ENCODE measurements at regions not wholly inside any gene's neighbourhood (a gene's known extent, or its start where the extent isn't known, plus 50 kb on each side); places are given as distances from the start of the nearest gene placed in this dataset.
"Not testable (repeated sequence)": the region's sequence is repeated elsewhere in the genome, so short reads cannot be mapped to it uniquely, and the experiment has no call there.

DNA sequence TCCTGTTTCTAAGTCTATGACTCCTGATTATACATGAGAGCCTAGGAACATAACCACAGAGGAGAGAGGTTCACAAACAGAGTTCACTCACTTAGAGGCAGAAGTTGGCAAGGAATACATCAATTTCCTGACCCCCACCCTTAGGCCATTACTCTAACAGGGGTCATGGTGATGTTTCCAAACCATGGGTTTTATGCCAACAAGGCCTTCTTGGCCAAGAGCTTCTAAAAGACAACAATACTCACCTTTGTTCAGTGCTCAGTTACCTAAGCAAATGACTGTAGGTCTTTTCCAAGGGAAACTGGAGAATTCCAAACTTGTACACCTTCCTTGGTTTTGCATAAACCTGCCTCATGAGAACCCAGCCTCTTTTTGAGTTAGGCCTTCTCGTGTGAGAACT is 52.6 kb downstream of the ERICH4 start:
- H3K27ac Mint-ChIP-seq = no peak overlapping the region
- DNase-seq (no peak), ATAC-seq (replicated peaks) (no peak)
- H3K4me3 Mint-ChIP-seq = no peak overlapping the region
- H3K9me3 Mint-ChIP-seq = no peaks in the 10 kb centered on the region
- H3K36me3 Mint-ChIP-seq (ENCODE audit: insufficient read depth) = no peaks in the 10 kb centered on the region
- H3K4me1 Mint-ChIP-seq (ENCODE audit: low read depth in 2 of 2) = no peaks in the 10 kb centered on the region
- H3K27me3 Mint-ChIP-seq = peaks cover 29 to 39% of the 10 kb centered on the region in 2 donors

DNA sequence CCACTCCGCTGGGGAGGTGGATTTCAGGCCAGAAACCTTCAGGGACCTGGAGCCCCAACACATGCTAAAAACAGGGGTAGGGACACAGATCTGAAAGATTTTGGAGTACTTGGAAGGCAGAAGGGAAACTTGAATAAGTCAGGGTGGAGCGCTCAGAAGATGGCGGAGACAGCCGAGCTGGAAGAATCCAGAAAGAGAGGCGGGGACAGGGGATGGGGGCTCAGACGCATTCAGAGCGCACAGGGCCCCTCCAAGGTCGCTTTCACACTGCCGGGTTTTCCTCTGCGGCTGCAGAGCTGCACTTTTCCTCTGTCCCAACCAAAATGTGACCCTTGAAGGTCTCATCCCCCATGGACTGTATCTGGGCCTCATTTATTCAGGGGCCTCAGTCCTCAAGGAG is 56.9 kb downstream of the ERICH4 start:
- H3K4me1 Mint-ChIP-seq (ENCODE audit: low read depth in 2 of 2) = peaks cover 3 to 4% of the 10 kb centered on the region in 2 donors
- no peaks in the 10 kb centered on the region for H3K9me3 Mint-ChIP-seq
- no peak overlapping the region for H3K4me3 Mint-ChIP-seq
- H3K36me3 Mint-ChIP-seq (ENCODE audit: insufficient read depth) = no peaks in the 10 kb centered on the region
- no peak for ATAC-seq (replicated peaks)
- no peak overlapping the region for H3K27ac Mint-ChIP-seq
- H3K27me3 Mint-ChIP-seq = peaks cover 53 to 75% of the 10 kb centered on the region in 2 donors
- no peak for DNase-seq

DNA sequence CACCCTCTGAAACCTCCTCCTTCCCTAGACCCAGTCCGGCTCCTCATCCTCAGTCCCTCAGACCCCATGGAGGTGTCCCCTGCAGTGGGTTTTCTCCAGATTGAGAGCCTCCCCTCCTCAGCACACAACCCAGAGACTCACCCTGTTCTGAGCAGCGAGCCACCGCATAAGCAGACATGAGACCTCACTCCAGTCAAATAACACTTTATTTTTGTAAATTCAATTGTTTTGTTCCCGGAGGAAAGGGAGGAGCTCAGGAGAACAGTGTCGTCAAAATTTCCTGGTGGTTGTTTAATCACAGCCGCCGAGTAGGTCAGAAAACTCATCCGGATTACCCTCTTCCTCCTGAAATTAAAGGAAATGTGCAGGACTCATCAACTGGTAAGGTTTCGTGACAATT is 57.5 kb downstream of the ERICH4 start:
- no peak for DNase-seq
- Mint-ChIP-seq H3K9me3 (no peaks in the 10 kb centered on the region), H3K27me3 (peaks cover 58 to 80% of the 10 kb centered on the region in 2 donors), H3K4me1 (ENCODE audit: low read depth in 2 of 2) (peaks cover 3 to 4% of the 10 kb centered on the region in 2 donors), H3K27ac (no peak overlapping the region), H3K36me3 (ENCODE audit: insufficient read depth) (no peaks in the 10 kb centered on the region), H3K4me3 (no peak overlapping the region)
- no peak for ATAC-seq (replicated peaks)

DNA sequence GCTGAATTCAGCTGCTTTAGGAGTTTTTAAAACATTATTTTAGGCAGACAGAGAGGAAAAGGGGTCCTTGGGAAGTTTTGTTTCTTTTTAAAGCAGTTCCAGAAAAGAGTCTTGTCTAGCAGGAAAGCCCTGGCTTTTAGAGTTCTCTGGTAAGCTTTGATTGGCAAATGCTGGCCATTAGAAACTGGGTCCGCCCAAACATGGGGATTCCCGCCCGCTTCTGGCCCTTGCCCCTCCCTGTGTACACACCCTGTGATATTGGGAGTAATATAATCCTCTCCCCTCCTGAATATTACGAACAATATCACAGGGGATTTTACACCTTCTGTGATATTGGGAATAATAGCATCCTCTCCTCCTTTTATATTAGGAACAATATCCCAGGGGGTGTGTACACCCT is 58.9 kb downstream of the ERICH4 start:
- peaks cover 3 to 4% of the 10 kb centered on the region in 2 donors for H3K4me1 Mint-ChIP-seq (ENCODE audit: low read depth in 2 of 2)
- ATAC-seq (replicated peaks) (no peak), DNase-seq (no peak)
- H3K9me3 Mint-ChIP-seq = no peaks in the 10 kb centered on the region
- no peak overlapping the region for H3K27ac Mint-ChIP-seq
- H3K36me3 Mint-ChIP-seq (ENCODE audit: insufficient read depth) = no peaks in the 10 kb centered on the region
- H3K27me3 Mint-ChIP-seq = peaks cover 72 to 93% of the 10 kb centered on the region in 2 donors
- H3K4me3 Mint-ChIP-seq = no peak overlapping the region

DNA sequence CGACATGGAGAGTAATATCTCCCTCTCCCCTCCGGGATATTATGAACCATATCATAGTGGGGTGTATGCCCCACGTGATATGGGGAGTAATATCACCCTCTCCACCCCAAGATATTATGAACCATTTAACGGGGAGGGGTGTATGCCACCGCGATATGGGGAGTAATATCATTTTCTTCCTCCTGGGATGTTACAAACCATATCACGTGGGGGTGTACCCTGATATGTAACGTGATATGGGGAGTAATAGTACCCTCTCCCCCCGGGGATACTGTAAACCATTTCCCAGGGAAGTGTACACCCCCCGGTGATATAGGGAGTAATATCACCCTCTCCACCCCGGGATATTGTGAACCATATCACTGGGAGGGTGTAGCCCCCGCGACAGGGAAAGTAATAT is 62.1 kb downstream of the ERICH4 start:
- H3K9me3 Mint-ChIP-seq = no peaks in the 10 kb centered on the region
- DNase-seq (no peak), ATAC-seq (replicated peaks) (no peak)
- H3K27me3 Mint-ChIP-seq = peaks cover 66 to 81% of the 10 kb centered on the region in 2 donors
- H3K4me1 Mint-ChIP-seq (ENCODE audit: low read depth in 2 of 2) = peaks cover 3 to 4% of the 10 kb centered on the region in 2 donors
- no peak overlapping the region for H3K4me3 Mint-ChIP-seq
- H3K36me3 Mint-ChIP-seq (ENCODE audit: insufficient read depth) = no peaks in the 10 kb centered on the region
- H3K27ac Mint-ChIP-seq = no peak overlapping the region

DNA sequence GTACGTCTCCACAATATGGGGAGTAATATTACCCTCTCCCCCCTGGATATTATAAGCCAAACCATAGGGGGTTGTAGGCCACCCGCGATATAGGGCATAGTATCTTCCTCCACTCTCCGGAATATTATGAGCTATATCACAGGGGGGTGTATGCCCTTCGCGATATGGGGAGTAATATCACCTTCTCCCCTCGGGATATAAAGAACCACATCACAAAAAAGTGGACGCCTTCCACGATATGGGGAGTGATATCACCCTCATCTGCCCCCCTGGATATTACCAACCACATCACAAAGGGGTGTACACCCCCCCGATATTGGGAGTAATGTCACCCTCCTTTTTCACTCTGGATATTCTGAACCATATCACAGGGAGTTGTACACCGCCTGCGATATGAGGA is 65.5 kb upstream of the CEACAM21 start:
- Mint-ChIP-seq H3K4me1 (ENCODE audit: low read depth in 2 of 2) (peaks cover 0 to 5% of the 10 kb centered on the region in 2 donors), H3K27ac (no peak overlapping the region), H3K4me3 (no peak overlapping the region), H3K27me3 (peaks cover 83 to 88% of the 10 kb centered on the region in 2 donors), H3K36me3 (ENCODE audit: insufficient read depth) (no peaks in the 10 kb centered on the region), H3K9me3 (no peaks in the 10 kb centered on the region)
- no peak for ATAC-seq (replicated peaks)
- DNase-seq = no peak

GRCh38 chr19:41511628-41512027 is 64.3 kb upstream of the CEACAM21 start:
- Mint-ChIP-seq H3K27ac (no peak overlapping the region), H3K27me3 (peaks cover 79 to 88% of the 10 kb centered on the region in 2 donors), H3K36me3 (ENCODE audit: insufficient read depth) (no peaks in the 10 kb centered on the region), H3K9me3 (no peaks in the 10 kb centered on the region), H3K4me3 (no peak overlapping the region), H3K4me1 (ENCODE audit: low read depth in 2 of 2) (peaks cover 0 to 5% of the 10 kb centered on the region in 2 donors)
- ATAC-seq (replicated peaks) (no peak), DNase-seq (no peak)

DNA sequence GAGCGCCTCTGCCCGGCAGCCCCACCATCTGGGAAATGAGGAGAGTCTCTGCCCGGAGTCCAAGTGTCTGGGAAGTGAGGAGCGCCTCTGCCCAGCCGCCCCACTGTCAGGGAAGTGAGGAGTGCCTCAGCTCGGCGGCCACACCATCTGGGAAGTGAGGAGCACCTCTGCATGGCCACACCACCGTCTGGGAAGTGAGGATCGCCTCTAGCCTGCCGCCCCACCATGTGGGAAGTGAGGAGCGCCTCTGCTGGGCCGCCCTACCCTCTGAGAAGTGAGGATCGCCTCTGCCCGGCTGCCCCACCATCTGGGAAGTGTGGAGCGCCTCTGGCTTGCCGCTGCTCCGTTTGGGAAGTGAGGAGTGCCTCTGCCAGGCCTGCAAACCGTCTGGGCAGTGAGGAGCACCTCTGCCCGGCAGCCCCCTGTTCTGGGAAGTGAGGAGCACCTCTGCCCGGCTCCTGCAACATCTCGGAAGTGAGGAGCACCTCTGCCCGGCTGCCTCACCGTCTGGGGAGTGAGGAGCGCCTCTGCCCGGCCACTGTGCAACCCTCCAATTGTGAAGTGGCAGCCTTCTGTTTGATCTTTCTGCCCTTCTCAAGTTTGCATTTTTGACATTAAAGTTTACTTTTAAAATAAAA is 60.8 kb upstream of the CEACAM21 start:
- no peaks in the 10 kb centered on the region for H3K9me3 Mint-ChIP-seq
- H3K27ac Mint-ChIP-seq = no peak overlapping the region
- ATAC-seq (replicated peaks) = no peak
- H3K36me3 Mint-ChIP-seq (ENCODE audit: insufficient read depth) = no peaks in the 10 kb centered on the region
- peaks cover 74 to 98% of the 10 kb centered on the region in 2 donors for H3K27me3 Mint-ChIP-seq
- no peak for DNase-seq
- H3K4me1 Mint-ChIP-seq (ENCODE audit: low read depth in 2 of 2) = peaks cover 0 to 11% of the 10 kb centered on the region in 2 donors
- H3K4me3 Mint-ChIP-seq = no peak overlapping the region

DNA sequence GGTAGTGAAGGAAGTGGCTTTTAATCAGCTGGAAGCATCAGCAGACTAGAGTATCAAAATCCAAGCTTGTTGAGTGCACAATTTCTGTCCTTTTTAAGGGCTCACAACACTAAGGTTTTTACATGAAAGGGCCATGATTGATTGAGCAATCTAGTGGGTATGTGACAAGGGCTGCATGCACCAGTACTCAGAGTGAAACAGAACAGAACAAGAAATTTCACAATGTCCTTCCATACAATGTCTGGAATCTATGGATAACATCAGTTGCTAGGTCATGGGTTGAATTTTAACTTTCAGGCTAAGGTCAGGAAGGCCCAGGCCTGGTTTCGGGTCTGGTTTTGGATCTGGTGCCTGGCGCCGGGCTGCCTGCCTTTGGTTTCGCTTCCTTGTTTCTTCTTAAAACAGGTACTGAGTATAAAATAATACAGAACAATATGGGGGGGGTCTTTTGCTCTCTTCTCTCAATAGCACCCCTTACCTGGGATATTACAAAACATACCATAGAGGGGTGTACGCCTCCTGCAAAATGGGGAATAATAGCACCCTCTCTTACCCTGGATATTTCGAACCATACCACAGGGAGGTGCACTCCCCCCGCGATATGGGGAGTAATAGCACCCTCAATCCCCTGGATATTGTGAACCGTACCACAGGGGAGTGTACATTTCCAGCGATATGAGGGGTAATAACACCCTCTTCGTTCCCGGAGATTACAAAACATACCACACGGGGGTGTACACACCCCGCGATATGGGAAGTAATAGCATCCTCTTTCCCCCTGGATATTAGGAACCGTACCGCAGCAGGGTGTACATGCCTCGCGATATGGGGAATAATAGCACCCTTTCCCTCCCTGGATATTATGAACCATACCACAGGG is 59.4 kb upstream of the CEACAM21 start:
- ATAC-seq (replicated peaks) = peak; percentile 23
- not testable (repeated sequence) for H3K9me3 Mint-ChIP-seq; DNase-seq; H3K27ac Mint-ChIP-seq; H3K4me3 Mint-ChIP-seq; H3K36me3 Mint-ChIP-seq (ENCODE audit: insufficient read depth)
- peaks cover 69 to 90% of the 10 kb centered on the region in 2 donors for H3K27me3 Mint-ChIP-seq
- H3K4me1 Mint-ChIP-seq (ENCODE audit: low read depth in 2 of 2) = peaks cover 8 to 15% of the 10 kb centered on the region in 2 donors

GRCh38 chr19:41518141-41518540 is 57.8 kb upstream of the CEACAM21 start:
- H3K27ac Mint-ChIP-seq = no peak overlapping the region
- ATAC-seq (replicated peaks) (no peak), DNase-seq (no peak)
- H3K36me3 Mint-ChIP-seq (ENCODE audit: insufficient read depth) = peaks cover 4% of the 10 kb centered on the region
- peaks cover 54 to 74% of the 10 kb centered on the region in 2 donors for H3K27me3 Mint-ChIP-seq
- H3K9me3 Mint-ChIP-seq = no peaks in the 10 kb centered on the region
- H3K4me1 Mint-ChIP-seq (ENCODE audit: low read depth in 2 of 2) = peaks cover 19 to 28% of the 10 kb centered on the region in 2 donors
- H3K4me3 Mint-ChIP-seq = no peak overlapping the region

DNA sequence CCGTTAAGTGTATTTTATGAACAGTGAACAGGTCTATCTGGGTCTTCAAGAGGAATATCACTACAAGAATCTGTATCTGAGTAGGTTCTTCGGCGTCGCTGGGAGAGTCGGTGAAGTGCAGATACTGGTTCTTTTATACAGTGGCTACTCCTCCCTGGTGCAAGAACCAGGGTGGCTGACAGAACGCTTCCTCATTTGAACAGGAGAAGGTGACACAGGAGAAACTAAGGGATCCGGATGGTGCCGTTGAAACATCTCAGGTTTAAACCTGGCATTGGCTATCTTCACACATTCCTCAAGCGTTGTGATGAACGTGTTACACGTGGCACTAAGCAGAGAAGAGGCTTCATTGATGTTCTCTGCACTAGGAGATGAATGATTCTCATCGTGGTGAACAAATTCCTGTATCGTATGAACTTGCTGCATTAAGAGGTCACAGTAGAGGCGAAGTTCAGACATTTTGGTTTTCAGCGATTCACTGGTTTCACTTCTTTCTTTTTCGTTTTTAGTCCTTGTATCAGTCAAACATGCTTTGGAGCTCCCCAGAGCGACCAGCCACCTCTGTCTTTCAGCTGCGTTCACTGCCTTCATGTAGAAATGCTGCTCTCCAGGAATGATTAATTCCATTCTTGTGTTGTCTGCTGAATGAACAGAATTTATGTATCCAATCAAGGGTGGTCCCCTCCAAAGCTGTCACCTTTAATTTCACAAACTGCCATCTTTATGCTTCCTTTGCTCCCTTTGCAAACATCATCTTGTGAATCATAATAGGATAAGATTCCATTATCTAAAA is 54.6 kb upstream of the CEACAM21 start:
- peaks cover 38 to 59% of the 10 kb centered on the region in 2 donors for H3K27me3 Mint-ChIP-seq
- H3K27ac Mint-ChIP-seq = peak overlapping the region; percentile 92
- not testable (repeated sequence) for H3K9me3 Mint-ChIP-seq; DNase-seq; H3K36me3 Mint-ChIP-seq (ENCODE audit: insufficient read depth)
- peak; percentile 63 for ATAC-seq (replicated peaks)
- peaks cover 19 to 28% of the 10 kb centered on the region in 2 donors for H3K4me1 Mint-ChIP-seq (ENCODE audit: low read depth in 2 of 2)
- peak overlapping the region; percentile 88 to 92 for H3K4me3 Mint-ChIP-seq

- Mint-ChIP-seq H3K4me3 (peak overlapping the region; percentile 88 to 92), H3K4me1 (ENCODE audit: low read depth in 2 of 2) (peaks cover 19 to 26% of the 10 kb centered on the region in 2 donors), H3K36me3 (ENCODE audit: insufficient read depth) (peaks cover 4% of the 10 kb centered on the region), H3K9me3 (no peaks in the 10 kb centered on the region), H3K27ac (peak overlapping the region; percentile 92), H3K27me3 (peaks cover 45 to 56% of the 10 kb centered on the region in 2 donors)
- DNase-seq (peak; percentile 41 to 47 (median 47)), ATAC-seq (replicated peaks) (peak; percentile 82)
Observed at GRCh38 chr19:41521931-41522555, 53.9 kb upstream of the CEACAM21 start.

- H3K4me3 Mint-ChIP-seq = no peak overlapping the region
- H3K27me3 Mint-ChIP-seq = peaks cover 29 to 31% of the 10 kb centered on the region in 2 donors
- H3K4me1 Mint-ChIP-seq (ENCODE audit: low read depth in 2 of 2) = peaks cover 37 to 40% of the 10 kb centered on the region in 2 donors
- no peaks in the 10 kb centered on the region for H3K9me3 Mint-ChIP-seq
- peaks cover 9% of the 10 kb centered on the region for H3K36me3 Mint-ChIP-seq (ENCODE audit: insufficient read depth)
- H3K27ac Mint-ChIP-seq = no peak overlapping the region
- ATAC-seq (replicated peaks) (no peak), DNase-seq (no peak)
Observed at GRCh38 chr19:41525989-41526388, 50.0 kb upstream of the CEACAM21 start.

Data from effector memory CD8-positive, alpha-beta T cell (primary cell).